ENCODE measurements at regions not wholly inside any gene's neighbourhood (a gene's known extent, or its start where the extent isn't known, plus 50 kb on each side); places are given as distances from the start of the nearest gene placed in this dataset.

DNA sequence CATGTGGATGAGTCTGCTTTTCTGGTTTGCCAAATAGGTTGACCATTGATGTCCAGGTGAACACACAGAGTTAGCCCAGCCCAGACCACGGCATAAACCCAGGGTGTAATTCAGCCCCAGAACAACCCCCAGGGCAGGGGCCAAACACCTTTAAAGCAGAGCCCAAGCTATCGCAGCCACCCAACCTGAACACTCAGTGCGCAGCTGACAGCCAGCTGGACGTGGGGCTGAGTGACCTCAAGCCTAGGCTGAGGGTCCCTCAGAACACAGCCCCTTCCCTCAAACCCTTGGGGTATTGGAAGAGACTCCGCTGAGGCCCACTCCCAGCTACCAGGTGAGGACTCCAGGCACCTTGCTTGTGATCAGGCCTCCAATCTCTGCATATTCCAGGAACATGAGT is 161.5 kb upstream of the NECTIN1 start:
- H3K27ac ChIP-seq (ENCODE audit: insufficient read depth, low read depth, low read length): no peak overlapping the region
- no peak overlapping the region for H3K4me3 ChIP-seq (replicated peaks in 1 of 3; ENCODE audit: insufficient read depth in 1 of 3, low read depth in 1 of 3, low read length in 3 of 3)
- H4K20me1 ChIP-seq (replicated peaks; ENCODE audit: control insufficient read depth, extremely low read depth, insufficient read depth, low read length): no peaks in the 10 kb centered on the region
- H3K27me3 ChIP-seq (ENCODE audit: control insufficient read depth in 2 of 2, insufficient read depth in 2 of 2, low read length in 2 of 2): no peaks in the 10 kb centered on the region
- intact Hi-C loops (cut with micrococcal nuclease): no loop called here
- no peak overlapping the region for H3K9ac ChIP-seq (replicated peaks; ENCODE audit: extremely low read depth, insufficient read depth, low read length)
- DNase-seq (ENCODE audit: low read depth, low spot score) (no peak), FAIRE-seq (no peak)
- H3K4me1 ChIP-seq (ENCODE audit: control insufficient read depth, extremely low read depth, insufficient read depth, low read length): no peaks in the 10 kb centered on the region
- ChIA-PET CTCF (no interaction called here), POLR2A (no interaction called here)
- H3K9me1 ChIP-seq (replicated peaks; ENCODE audit: control insufficient read depth, extremely low read depth, insufficient read depth, low read length): no peaks in the 10 kb centered on the region
- no peaks in the 10 kb centered on the region for H3K79me2 ChIP-seq (ENCODE audit: control insufficient read depth, insufficient read depth, low read length)
- H3K36me3 ChIP-seq (ENCODE audit: control insufficient read depth in 2 of 2, extremely low read depth in 1 of 2, insufficient read depth in 2 of 2, low read length in 2 of 2): no peaks in the 10 kb centered on the region
- H3K4me2 ChIP-seq (ENCODE audit: insufficient read depth, low read length): no peak overlapping the region
- TF ChIP-seq EZH2 (IDR thresholded peaks at IDR 0.05; ENCODE audit: borderline replicate concordance, low read depth, low read length, severe bottlenecking) (no peak), GATA2 (IDR thresholded peaks at IDR 0.05; ENCODE audit: insufficient read depth, insufficient read length, low read depth, low read length) (no peak), POLR2AphosphoS5 (IDR thresholded peaks at IDR 0.05; ENCODE audit: insufficient read depth, low read depth, low read length) (no peak), JUN (IDR thresholded peaks at IDR 0.05; ENCODE audit: borderline replicate concordance, insufficient read depth, insufficient read length, low read depth) (no peak), POLR2A (IDR thresholded peaks at IDR 0.05; ENCODE audit: low read depth, low read length) (no peak), MAX (IDR thresholded peaks at IDR 0.05; ENCODE audit: insufficient read depth, insufficient read length) (no peak), CTCF (IDR thresholded peaks at IDR 0.05; ENCODE audit: extremely low read depth in 1 of 2, insufficient read depth in 1 of 2, low read depth in 1 of 2, low read length in 2 of 2) (no peak), MYC (IDR thresholded peaks at IDR 0.05; ENCODE audit: low read depth, low read length) (no peak), FOS (IDR thresholded peaks at IDR 0.05; ENCODE audit: borderline replicate concordance, insufficient read depth, low read length) (no peak)
- dilution Hi-C loops (cut with MboI; ENCODE audit: extremely low pct_ligation_motif_present, low sequenced_read_pairs): no loop called here
- H3K9me3 ChIP-seq (replicated peaks; ENCODE audit: control insufficient read depth, insufficient read depth, low read length): no peaks in the 10 kb centered on the region
- BruUV-seq (replicated peaks): no TSS peak
- H2AFZ ChIP-seq (ENCODE audit: low read depth, low read length): no peak overlapping the region

Data from endothelial cell of umbilical vein (primary cell).